RWPE1 (cell line): ENCODE measurements at regions not wholly inside any gene's neighbourhood (a gene's known extent, or its start where the extent isn't known, plus 50 kb on each side); places are given as distances from the start of the nearest gene placed in this dataset.
"Not testable (repeated sequence)": the region's sequence is repeated elsewhere in the genome, so short reads cannot be mapped to it uniquely, and the experiment has no call there.

ENCODE experiments used
- CTCF ChIA-PET: fragments of 350-600 bp; sonication (Branson Sonifier 250); formaldehyde crosslinking; extraction: SDS; loops from one replicate; lab custom pipeline; 2021; lab: Yijun Ruan, JAX
- POLR2A ChIA-PET: fragments of 400-600 bp; formaldehyde crosslinking; extraction: SDS; loops from one replicate; lab custom pipeline; 2020; ENCODE audit warnings: antibody characterized with exemption; ENCODE audit not compliant: low non-redundant PET; lab: Yijun Ruan, JAX
- DNase-seq: peaks from one replicate; pipeline ENCODE4 v3.0.0; 2012; ENCODE audit warnings: low spot score
- H3K27ac ChIP-seq: fragments of 450-650 bp; 2 replicates; pipeline ENCODE4 v1.5.1; 2017
- CTCF ChIP-seq: fragments of 450-650 bp; conservative IDR thresholded peaks from 2 replicates; pipeline ENCODE4 v1.5.1; 2017; ENCODE audit warnings: low read depth, mild to moderate bottlenecking

- H3K27ac ChIP-seq, result no peak overlapping the region
- TF ChIP-seq CTCF, result no peak
- POLR2A ChIA-PET, result no interaction called here
- CTCF ChIA-PET, result no interaction called here
- DNase-seq, result no peak
Measured at GRCh38 chr7:88586890-88587289, 172.6 kb upstream of the ZNF804B start.

DNA sequence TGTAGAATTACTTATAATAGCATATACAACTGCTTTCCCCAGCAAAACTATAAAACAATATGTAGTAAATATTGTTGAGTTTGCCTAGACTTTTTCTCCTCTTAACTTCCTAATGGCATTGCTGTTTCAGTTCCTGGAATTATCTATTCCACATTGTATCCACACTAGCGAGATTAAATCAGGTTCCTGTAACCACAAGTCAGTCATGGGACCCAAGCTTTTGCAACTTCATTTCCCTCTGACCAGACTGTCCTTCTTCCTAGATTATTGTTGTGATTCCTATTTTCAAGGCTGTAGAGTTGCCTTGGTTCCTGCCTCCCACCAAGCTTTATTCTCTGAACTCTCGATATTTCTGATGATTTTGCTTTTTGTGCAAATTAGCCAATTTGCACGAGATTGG, 173.3 kb upstream of the ZNF804B start:
- DNase-seq, result no peak
- POLR2A ChIA-PET, result no interaction called here
- TF ChIP-seq CTCF, result no peak
- H3K27ac ChIP-seq, result no peak overlapping the region
- CTCF ChIA-PET, result no interaction called here

GRCh38 chr7:88576720-88577119, 182.8 kb upstream of the ZNF804B start:
- ChIA-PET CTCF (no interaction called here), POLR2A (no interaction called here)
- TF ChIP-seq CTCF, result no peak
- DNase-seq, result no peak
- no peak overlapping the region for H3K27ac ChIP-seq

DNA sequence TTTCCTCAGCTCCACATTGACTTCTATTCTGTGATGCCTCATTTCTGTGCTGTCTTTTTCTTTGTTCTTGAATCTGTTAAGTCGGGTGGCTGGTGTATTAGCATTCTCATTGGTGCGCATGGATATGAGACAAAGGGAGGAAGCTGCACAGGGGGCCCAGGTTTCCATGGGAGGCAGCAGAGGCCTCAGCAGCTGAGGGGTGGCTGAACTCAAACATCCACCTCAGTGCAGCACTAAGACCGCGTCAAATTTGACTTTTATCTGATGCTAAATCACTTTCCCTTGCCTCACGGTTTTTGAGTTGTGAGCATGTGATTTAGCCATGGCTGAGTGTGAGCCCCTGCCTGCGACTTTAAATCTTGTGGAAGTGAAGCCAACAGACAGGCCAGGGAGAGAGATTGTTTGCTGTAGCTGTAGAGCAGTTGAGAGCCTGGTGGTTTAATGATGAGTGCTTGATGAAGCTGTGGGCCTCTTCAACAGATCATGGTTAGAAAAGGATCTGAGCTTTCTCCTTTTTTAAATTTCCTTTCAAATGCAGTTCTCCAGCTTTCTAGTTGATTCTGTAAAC, 193.3 kb upstream of the ZNF804B start:
- DNase-seq, result no peak
- no peak overlapping the region for H3K27ac ChIP-seq
- no peak for TF ChIP-seq CTCF
- CTCF ChIA-PET, result no interaction called here
- POLR2A ChIA-PET, result no interaction called here

DNA sequence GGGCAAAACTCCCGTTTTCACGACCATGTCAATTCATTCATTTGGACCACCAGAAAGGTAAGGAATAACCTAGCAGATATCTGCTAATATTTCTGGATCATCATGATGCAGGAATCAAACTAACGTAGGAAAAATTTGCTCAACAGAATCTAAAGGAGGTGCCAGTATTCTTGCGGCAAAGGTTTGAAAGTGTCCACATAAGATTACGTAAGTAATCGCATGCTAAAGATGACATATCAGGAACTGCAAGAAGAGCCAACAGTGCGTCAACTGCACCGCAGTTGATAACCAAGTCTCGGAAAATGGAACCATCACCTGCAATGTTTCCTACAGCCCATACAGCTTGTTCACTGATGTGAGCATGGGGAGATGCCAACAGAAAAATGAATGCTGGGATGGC, 194.1 kb upstream of the ZNF804B start:
- H3K27ac ChIP-seq, result no peak overlapping the region
- no peak for DNase-seq
- CTCF ChIA-PET, result no interaction called here
- POLR2A ChIA-PET, result no interaction called here
- no peak for TF ChIP-seq CTCF

DNA sequence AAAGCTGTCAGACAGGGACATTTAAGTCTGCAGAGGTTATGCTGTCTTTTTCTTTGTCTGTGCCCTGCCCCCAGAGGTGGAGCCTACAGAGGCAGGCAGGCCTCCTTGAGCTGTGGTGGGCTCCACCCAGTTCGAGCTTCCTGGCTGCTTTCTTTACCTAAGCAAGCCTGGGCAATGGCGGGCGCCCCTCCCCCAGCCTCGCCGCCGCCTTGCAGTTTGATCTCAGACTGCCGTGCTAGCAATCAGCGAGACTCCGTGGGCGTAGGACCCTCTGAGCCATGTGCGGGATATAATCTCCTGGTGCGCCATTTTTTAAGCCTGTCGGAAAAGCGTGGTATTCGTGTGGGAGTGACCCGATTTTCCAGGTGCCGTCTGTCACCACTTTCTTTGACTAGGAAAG, 203.1 kb upstream of the ZNF804B start:
- POLR2A ChIA-PET, H3K27ac ChIP-seq, CTCF ChIA-PET, DNase-seq: not testable (repeated sequence)

DNA sequence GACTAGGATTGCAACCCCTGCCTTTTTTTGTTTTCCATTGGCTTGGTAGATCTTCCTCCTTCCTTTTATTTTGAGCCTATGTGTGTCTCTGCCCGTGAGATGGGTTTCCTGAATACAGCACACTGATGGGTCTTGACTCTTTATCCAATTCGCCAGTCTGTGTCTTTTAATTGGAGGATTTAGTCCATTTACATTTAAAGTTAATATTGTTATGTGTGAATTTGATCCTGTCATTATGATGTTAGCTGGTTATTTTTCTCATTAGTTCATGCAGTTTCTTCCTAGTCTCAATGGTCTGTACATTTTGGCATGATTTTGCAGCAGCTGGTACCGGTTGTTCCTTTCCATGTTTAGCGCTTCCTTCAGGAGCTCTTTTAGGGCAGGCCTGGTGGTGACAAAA, 204.7 kb upstream of the ZNF804B start:
- POLR2A ChIA-PET, H3K27ac ChIP-seq, DNase-seq, CTCF ChIA-PET: not testable (repeated sequence)

DNA sequence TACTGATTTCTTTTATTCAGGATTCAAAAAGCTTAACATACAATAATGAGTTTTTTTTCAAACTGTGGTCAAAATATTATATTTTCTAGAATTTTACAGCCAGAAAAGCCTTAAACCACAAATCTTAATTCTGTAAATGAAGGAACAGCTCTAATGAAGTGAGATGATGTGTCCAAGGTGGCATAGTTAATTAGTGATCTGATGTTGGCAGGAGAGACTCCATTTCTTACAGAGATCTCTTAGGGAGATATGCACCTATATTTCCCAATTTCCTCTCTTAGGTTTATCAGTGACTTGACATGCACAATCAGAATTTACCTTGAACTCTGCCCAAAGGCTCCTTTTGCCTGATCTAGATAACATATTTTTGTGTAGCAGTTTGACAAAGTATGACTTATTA, 211.1 kb upstream of the ZNF804B start:
- H3K27ac ChIP-seq, result no peak overlapping the region
- CTCF ChIA-PET, result interaction anchor here (0.7 kb wide), 1 partner anchor 157 kb away, joined by 3 read pairs; no protein-coding TSS in a partner anchor
- no peak for DNase-seq
- POLR2A ChIA-PET, result no interaction called here
- TF ChIP-seq CTCF, result no peak
